WTC11 (cell line): ENCODE measurements at regions not wholly inside any gene's neighbourhood (a gene's known extent, or its start where the extent isn't known, plus 50 kb on each side); places are given as distances from the start of the nearest gene placed in this dataset.

ENCODE experiments used
- ATF3 ChIP-seq: sonication (generic); formaldehyde crosslinking; conservative IDR thresholded peaks from 2 replicates; pipeline ENCODE4 v1.8.1; 2022; ENCODE audit warnings: mild to moderate bottlenecking, missing genetic modification reagents
- CTCF ChIP-seq: fragments of 200-600 bp; IDR thresholded peaks from 2 replicates; pipeline ENCODE4 v1.8.0; 2022; ENCODE audit warnings: antibody characterized with exemption
- ETV6 ChIP-seq: sonication (generic); formaldehyde crosslinking; IDR thresholded peaks from 2 replicates; pipeline ENCODE4 v1.8.1; 2022; ENCODE audit warnings: mild to moderate bottlenecking, missing genetic modification reagents
- FOXP1 ChIP-seq: sonication (generic); formaldehyde crosslinking; IDR thresholded peaks from 2 replicates; pipeline ENCODE4 v1.8.0; 2022; ENCODE audit warnings: missing genetic modification reagents, mild to moderate bottlenecking, moderate library complexity, borderline replicate concordance
- IRF1 ChIP-seq: sonication (generic); formaldehyde crosslinking; IDR thresholded peaks from 2 replicates; pipeline ENCODE4 v1.8.0; 2023; ENCODE audit warnings: missing genetic modification reagents
- PREB ChIP-seq: sonication (generic); formaldehyde crosslinking; IDR thresholded peaks from 2 replicates; pipeline ENCODE4 v1.8.1; 2022; ENCODE audit warnings: mild to moderate bottlenecking, missing genetic modification reagents, moderate library complexity, borderline replicate concordance
- PRRX2 ChIP-seq: fragments of 250-450 bp; sonication (Bioruptor Pico); IDR thresholded peaks from 2 replicates; pipeline ENCODE4 v1.8.0; 2021; ENCODE audit warnings: mild to moderate bottlenecking
- SP1 ChIP-seq: sonication (generic); formaldehyde crosslinking; conservative IDR thresholded peaks from 2 replicates; pipeline ENCODE4 v1.8.1; 2022; ENCODE audit warnings: missing genetic modification reagents
- ZNF121 ChIP-seq: sonication (generic); formaldehyde crosslinking; IDR thresholded peaks from 2 replicates; pipeline ENCODE4 v1.8.0; 2023; ENCODE audit warnings: missing genetic modification reagents
- ZNF263 ChIP-seq: sonication (generic); formaldehyde crosslinking; IDR thresholded peaks from 2 replicates; pipeline ENCODE4 v1.8.1; 2022; ENCODE audit warnings: low read depth, mild to moderate bottlenecking, moderate library complexity, missing genetic modification reagents
- TF ChIP-seq, protein P1 (sequence below): sonication (generic); formaldehyde crosslinking; IDR thresholded peaks from 2 replicates; pipeline ENCODE4 v1.8.0; 2022; ENCODE audit warnings: mild to moderate bottlenecking, missing genetic modification reagents
- TF ChIP-seq, protein P2 (sequence below): sonication (generic); formaldehyde crosslinking; conservative IDR thresholded peaks from 2 replicates; pipeline ENCODE4 v1.8.1; 2023; ENCODE audit warnings: mild to moderate bottlenecking, low read depth, missing genetic modification reagents, moderate library complexity

DNA sequence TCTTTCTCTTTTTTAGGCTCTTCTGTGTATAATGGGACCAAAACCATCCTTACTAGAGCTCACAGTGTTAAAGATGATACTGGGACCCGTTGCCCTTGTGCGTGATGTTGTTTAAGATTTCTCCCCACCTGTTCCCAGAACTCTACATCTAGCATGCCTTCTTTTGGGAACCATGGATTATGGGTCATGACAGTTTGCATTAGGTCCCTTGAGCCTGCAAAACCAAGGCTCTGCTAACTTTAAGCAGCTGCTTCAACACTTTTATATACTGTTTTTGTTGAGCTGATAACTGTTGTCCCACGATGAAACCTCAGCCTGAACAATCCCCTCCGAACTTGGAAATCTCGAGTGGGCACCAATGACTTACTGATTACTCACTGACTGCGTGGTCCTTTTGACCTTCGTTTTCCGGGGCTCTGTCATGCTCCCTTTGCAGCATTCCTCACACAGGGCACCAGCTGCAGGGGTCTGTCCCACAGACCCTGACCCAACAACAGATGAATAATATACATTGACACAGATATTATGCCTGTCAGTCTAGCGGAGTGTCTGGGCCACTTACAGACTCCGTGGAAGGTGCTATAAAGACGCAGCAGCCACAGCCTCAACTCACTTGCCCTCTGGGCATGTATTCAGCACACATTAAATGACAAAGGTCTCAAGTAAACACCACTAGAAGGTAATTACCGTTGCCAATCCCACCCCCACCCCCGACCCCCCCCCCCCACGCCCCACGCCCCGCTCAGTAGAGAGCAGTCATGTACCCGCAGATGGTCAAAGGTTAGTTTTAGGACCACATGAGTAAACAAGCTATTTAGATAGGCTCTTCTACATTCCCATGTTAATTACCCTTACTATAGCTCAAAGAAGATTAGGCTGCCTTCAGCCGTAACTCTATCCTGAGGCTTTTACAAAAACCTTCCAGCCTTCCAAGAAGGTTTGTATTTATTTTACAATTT is 162.0 kb upstream of the WDFY3 start:
- no peak for TF ChIP-seq IRF1 (CRISPR knock-in tag)
- TF ChIP-seq CTCF, result no peak
- no peak for TF ChIP-seq ETV6 (CRISPR knock-in tag)
- TF ChIP-seq ZNF263 (CRISPR knock-in tag), result no peak
- no peak for TF ChIP-seq SP1 (CRISPR knock-in tag)
- TF ChIP-seq PREB (CRISPR knock-in tag), result no peak
- TF ChIP-seq, protein P1, sequence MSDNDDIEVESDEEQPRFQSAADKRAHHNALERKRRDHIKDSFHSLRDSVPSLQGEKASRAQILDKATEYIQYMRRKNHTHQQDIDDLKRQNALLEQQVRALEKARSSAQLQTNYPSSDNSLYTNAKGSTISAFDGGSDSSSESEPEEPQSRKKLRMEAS (CRISPR knock-in tag), result no peak
- no peak for TF ChIP-seq FOXP1
- no peak for TF ChIP-seq ZNF121 (CRISPR knock-in tag)
- TF ChIP-seq PRRX2, result no peak
- TF ChIP-seq, protein P2, sequence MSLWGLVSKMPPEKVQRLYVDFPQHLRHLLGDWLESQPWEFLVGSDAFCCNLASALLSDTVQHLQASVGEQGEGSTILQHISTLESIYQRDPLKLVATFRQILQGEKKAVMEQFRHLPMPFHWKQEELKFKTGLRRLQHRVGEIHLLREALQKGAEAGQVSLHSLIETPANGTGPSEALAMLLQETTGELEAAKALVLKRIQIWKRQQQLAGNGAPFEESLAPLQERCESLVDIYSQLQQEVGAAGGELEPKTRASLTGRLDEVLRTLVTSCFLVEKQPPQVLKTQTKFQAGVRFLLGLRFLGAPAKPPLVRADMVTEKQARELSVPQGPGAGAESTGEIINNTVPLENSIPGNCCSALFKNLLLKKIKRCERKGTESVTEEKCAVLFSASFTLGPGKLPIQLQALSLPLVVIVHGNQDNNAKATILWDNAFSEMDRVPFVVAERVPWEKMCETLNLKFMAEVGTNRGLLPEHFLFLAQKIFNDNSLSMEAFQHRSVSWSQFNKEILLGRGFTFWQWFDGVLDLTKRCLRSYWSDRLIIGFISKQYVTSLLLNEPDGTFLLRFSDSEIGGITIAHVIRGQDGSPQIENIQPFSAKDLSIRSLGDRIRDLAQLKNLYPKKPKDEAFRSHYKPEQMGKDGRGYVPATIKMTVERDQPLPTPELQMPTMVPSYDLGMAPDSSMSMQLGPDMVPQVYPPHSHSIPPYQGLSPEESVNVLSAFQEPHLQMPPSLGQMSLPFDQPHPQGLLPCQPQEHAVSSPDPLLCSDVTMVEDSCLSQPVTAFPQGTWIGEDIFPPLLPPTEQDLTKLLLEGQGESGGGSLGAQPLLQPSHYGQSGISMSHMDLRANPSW (CRISPR knock-in tag), result no peak
- TF ChIP-seq ATF3 (CRISPR knock-in tag), result no peak
